ENCODE measurements at regions not wholly inside any gene's neighbourhood (a gene's known extent, or its start where the extent isn't known, plus 50 kb on each side); places are given as distances from the start of the nearest gene placed in this dataset.
"Not testable (repeated sequence)": the region's sequence is repeated elsewhere in the genome, so short reads cannot be mapped to it uniquely, and the experiment has no call there.

GRCh38 chr10:5576780-5577624 is 52.2 kb downstream of the CALML3 start:
- no peak for TF ChIP-seq CTCF (IDR thresholded peaks at IDR 0.05; ENCODE audit: low read depth, low read length, missing control alignments)
- DNase-seq (ENCODE audit: low read depth), result no peak
- H3K4me3 ChIP-seq (ENCODE audit: low read depth, low read length), result no peak overlapping the region

GRCh38 chr10:5580038-5580428 is 55.3 kb downstream of the CALML3 start:
- not testable (repeated sequence) for DNase-seq (ENCODE audit: low read depth); H3K4me3 ChIP-seq (ENCODE audit: low read depth, low read length)

DNA sequence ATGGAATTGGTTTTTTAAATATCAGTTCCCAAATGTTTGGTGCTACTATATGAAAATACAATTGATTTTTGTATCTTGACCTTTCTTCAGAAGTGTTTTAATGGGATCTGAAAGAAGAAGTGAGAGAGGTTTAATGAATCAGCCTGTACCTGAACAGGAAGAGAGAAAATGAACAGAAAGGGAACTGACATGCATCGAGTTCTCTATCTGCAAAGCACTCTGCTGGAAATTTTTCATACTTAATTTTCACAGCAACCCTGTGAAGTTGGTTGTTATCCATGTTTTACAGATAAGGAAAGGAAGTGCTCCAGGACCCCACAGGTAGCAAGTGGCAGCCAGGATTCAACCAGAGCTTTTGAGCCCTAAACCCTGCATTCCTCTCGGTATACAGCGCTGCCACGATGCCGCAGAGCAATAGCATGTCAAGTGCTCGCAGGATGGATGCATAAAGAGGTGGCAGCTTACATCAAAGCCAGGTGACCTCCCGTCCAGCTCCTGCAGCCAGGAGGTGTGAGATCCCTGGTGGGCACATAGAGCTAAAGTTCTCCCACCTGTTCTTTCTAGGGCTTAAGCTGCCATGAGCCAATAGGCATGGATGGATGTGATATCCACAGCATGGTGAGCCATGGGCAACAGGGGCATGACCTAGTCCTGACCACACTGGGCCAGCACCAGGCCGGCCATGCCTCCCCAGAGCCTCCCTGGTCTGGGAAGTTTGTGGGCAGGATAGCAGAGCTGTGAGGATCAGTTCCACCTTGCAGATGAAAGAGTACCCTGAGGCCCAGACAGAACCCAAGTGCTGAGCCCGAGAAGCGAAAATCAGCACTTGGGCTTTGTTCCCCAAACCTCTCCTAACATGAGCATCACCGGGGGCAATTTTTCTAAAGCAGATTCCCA is 57.2 kb downstream of the CALML3 start:
- DNase-seq (ENCODE audit: low read depth), result peak; percentile 72
- TF ChIP-seq CTCF (IDR thresholded peaks at IDR 0.05; ENCODE audit: low read depth, low read length, missing control alignments), result no peak
- H3K4me3 ChIP-seq (ENCODE audit: low read depth, low read length), result no peak overlapping the region

- peak; percentile 31 for TF ChIP-seq CTCF (IDR thresholded peaks at IDR 0.05; ENCODE audit: low read depth, low read length, missing control alignments)
- no peak overlapping the region for H3K4me3 ChIP-seq (ENCODE audit: low read depth, low read length)
- DNase-seq (ENCODE audit: low read depth), result no peak
These were observed 58.0 kb downstream of the CALML3 start for GRCh38 chr10:5582736-5583135.

DNA sequence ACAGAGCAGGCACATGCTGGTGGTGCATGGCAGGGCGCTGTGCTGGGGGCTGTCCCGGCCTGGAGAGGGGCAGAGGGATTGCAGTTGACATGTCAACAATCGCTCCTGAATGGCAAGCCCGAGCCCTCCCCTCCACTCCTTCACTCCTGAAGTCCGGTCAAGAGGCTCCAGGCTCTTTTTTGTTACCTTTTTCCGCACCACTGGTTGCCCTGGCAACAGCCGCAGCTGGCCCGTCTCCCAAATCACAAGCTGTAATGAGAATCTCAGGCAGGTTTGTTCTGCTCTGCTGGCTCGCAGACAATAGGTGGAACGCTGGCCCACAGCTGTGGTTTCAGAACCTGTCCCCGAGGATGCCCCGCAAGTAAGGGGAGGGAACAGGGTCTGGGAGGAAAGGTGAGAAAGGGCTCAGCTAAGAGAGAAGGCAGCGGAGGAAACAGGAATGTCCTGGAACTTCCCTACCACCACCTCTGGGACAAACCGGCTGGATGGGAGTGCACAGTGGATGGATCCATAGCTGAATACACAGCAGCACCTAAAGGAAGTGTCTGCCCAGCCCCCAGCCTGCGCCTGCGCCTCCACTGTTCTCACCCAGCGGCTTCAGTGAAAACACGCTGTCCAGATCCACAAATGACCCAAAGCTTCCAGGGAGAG is 58.9 kb downstream of the CALML3 start:
- H3K4me3 ChIP-seq (ENCODE audit: low read depth, low read length), result no peak overlapping the region
- peak; percentile 57 for DNase-seq (ENCODE audit: low read depth)
- no peak for TF ChIP-seq CTCF (IDR thresholded peaks at IDR 0.05; ENCODE audit: low read depth, low read length, missing control alignments)

- no peak overlapping the region for H3K4me3 ChIP-seq (ENCODE audit: low read depth, low read length)
- peak; percentile 79 for DNase-seq (ENCODE audit: low read depth)
- no peak for TF ChIP-seq CTCF (IDR thresholded peaks at IDR 0.05; ENCODE audit: low read depth, low read length, missing control alignments)
These were observed 60.2 kb downstream of the CALML3 start for GRCh38 chr10:5584895-5585516.
